ENCODE measurements at regions not wholly inside any gene's neighbourhood (a gene's known extent, or its start where the extent isn't known, plus 50 kb on each side); places are given as distances from the start of the nearest gene placed in this dataset.

- DNase-seq (ENCODE audit: low read depth in 2 of 2) = peak; percentile 20 to 28
- no peak for TF ChIP-seq CTCF (IDR thresholded peaks at IDR 0.05; ENCODE audit: low read depth, low read length)
- no peak overlapping the region for H3K4me3 ChIP-seq (replicated peaks in 1 of 2; ENCODE audit: low read depth in 2 of 2, low read length in 2 of 2)
Measured at GRCh38 chr9:2281031-2281802, 266.1 kb downstream of the SMARCA2 start.

- TF ChIP-seq CTCF (IDR thresholded peaks at IDR 0.05; ENCODE audit: low read depth, low read length) = no peak
Measured at GRCh38 chr9:2281803-2282185, 266.6 kb downstream of the SMARCA2 start.

GRCh38 chr9:2284770-2285169, 269.6 kb downstream of the SMARCA2 start:
- TF ChIP-seq CTCF (IDR thresholded peaks at IDR 0.05; ENCODE audit: low read depth, low read length) = no peak
- DNase-seq (ENCODE audit: low read depth in 2 of 2) = no peak
- H3K4me3 ChIP-seq (replicated peaks in 1 of 2; ENCODE audit: low read depth in 2 of 2, low read length in 2 of 2) = no peak overlapping the region

More at GRCh38 chr9:2281803-2282185, 266.6 kb downstream of the SMARCA2 start:
- peak in 1 of 2 donors; percentile 19 for DNase-seq (ENCODE audit: low read depth in 2 of 2)
- H3K4me3 ChIP-seq (replicated peaks in 1 of 2; ENCODE audit: low read depth in 2 of 2, low read length in 2 of 2) = no peak overlapping the region

GRCh38 chr9:2285416-2286332, 270.5 kb downstream of the SMARCA2 start:
- DNase-seq (ENCODE audit: low read depth in 2 of 2) = no peak
- H3K4me3 ChIP-seq (replicated peaks in 1 of 2; ENCODE audit: low read depth in 2 of 2, low read length in 2 of 2) = no peak overlapping the region

GRCh38 chr9:2286333-2286705, 271.2 kb downstream of the SMARCA2 start:
- no peak overlapping the region for H3K4me3 ChIP-seq (replicated peaks in 1 of 2; ENCODE audit: low read depth in 2 of 2, low read length in 2 of 2)
- DNase-seq (ENCODE audit: low read depth in 2 of 2) = no peak
- TF ChIP-seq CTCF (IDR thresholded peaks at IDR 0.05; ENCODE audit: low read depth, low read length) = no peak

More at GRCh38 chr9:2285416-2286332, 270.5 kb downstream of the SMARCA2 start:
- TF ChIP-seq CTCF (IDR thresholded peaks at IDR 0.05; ENCODE audit: low read depth, low read length) = no peak

GRCh38 chr9:2286825-2287455, 271.8 kb downstream of the SMARCA2 start:
- H3K4me3 ChIP-seq (replicated peaks in 1 of 2; ENCODE audit: low read depth in 2 of 2, low read length in 2 of 2) = no peak overlapping the region
- TF ChIP-seq CTCF (IDR thresholded peaks at IDR 0.05; ENCODE audit: low read depth, low read length) = no peak
- DNase-seq (ENCODE audit: low read depth in 2 of 2) = no peak

All from cardiac fibroblast (primary cell).